ENCODE measurements at regions not wholly inside any gene's neighbourhood (a gene's known extent, or its start where the extent isn't known, plus 50 kb on each side); places are given as distances from the start of the nearest gene placed in this dataset.

GRCh38 chr5:117094114-117094815, 519.6 kb upstream of the SEMA6A start:
- DNase-seq (ENCODE audit: low read depth, low spot score), result no peak

DNA sequence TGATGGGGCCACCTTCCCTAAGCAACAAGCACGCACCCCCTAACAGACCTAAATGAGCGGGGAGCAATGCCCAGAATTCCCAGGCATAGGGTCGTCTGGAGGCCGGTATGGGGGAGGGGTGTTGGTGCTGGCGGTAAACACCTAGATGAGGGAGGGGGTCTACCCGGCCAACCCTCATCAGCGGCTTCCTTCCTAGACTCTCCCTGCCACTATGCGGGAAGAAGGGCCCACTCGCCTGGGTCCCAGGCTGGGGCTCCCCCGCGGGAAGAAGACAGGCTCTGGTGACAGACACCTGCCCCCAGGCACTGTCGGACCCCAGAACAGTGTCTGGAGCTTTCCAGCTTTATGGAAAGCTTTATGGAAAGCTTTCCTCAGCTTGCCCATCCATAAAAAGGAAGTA, 519.0 kb upstream of the SEMA6A start:
- DNase-seq (ENCODE audit: low read depth, low spot score), result no peak

DNA sequence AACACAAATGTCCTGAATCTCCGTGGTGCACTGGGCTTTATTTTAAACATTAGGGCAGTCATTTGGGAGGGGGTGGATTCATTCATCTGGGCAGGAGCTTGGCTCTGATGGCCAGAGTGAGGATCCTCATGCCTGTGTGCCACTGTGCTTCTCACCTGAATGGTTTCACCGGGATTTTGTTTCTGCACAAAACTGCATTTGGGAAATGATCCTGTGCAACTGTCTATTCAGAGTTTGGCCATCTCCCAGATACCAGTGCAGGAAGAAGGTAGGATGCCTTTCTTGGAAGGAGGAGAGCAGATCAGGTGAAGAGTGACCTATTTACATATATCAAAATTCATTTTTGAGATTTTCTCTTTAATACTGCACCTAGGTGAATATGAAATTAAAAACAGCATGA, 514.4 kb upstream of the SEMA6A start:
- DNase-seq (ENCODE audit: low read depth, low spot score), result no peak

GRCh38 chr5:117088176-117088575, 513.6 kb upstream of the SEMA6A start:
- no peak for DNase-seq (ENCODE audit: low read depth, low spot score)

GRCh38 chr5:117084067-117084466, 509.4 kb upstream of the SEMA6A start:
- DNase-seq (ENCODE audit: low read depth, low spot score), result no peak

GRCh38 chr5:117082977-117083376, 508.4 kb upstream of the SEMA6A start:
- DNase-seq (ENCODE audit: low read depth, low spot score), result no peak

- no peak for DNase-seq (ENCODE audit: low read depth, low spot score)
Observed at GRCh38 chr5:117077142-117077541, 502.5 kb upstream of the SEMA6A start.

- DNase-seq (ENCODE audit: low read depth, low spot score), result no peak
Observed at GRCh38 chr5:117072439-117072838, 497.8 kb upstream of the SEMA6A start.

GRCh38 chr5:117065800-117066199, 491.2 kb upstream of the SEMA6A start:
- DNase-seq (ENCODE audit: low read depth, low spot score), result no peak

GRCh38 chr5:117065161-117065560, 490.5 kb upstream of the SEMA6A start:
- no peak for DNase-seq (ENCODE audit: low read depth, low spot score)

DNA sequence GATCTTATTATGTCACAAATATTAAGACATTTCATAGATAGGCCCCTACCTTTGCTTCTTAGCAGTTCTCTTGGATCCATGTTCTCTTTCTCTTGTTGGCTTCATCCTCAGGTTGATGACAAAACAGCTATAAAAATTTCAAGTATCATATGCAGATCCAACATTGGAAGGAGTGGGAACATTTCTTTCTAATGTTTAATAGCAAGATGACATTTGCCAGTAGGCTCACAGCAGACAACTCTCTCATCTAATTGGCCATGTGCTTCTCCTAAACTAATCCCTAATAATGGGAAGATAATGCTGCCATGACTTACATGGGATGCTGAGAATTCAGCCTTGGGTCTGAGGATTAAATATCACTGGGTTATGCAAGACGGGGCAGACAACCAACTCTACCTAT, 485.5 kb upstream of the SEMA6A start:
- no peak for DNase-seq (ENCODE audit: low read depth, low spot score)

DNA sequence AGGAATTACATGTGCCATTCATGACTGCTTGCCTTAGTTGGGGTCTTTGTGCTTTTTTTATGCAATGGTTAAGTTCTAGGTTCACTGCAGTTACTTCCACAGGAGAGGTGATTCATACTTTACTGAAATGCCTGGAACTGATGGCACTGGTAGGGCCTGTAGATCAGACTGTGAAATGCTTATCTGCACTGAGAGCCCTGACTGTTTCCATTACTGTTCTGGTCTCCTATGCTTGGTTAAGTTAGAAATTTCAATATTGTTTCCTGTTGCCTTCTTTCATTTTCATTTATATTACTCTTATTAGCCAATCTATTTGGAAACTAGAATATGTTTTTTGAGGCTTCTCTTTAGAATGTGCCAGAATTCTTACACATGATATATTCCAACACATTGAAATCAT, 484.1 kb upstream of the SEMA6A start:
- DNase-seq (ENCODE audit: low read depth, low spot score), result no peak

DNA sequence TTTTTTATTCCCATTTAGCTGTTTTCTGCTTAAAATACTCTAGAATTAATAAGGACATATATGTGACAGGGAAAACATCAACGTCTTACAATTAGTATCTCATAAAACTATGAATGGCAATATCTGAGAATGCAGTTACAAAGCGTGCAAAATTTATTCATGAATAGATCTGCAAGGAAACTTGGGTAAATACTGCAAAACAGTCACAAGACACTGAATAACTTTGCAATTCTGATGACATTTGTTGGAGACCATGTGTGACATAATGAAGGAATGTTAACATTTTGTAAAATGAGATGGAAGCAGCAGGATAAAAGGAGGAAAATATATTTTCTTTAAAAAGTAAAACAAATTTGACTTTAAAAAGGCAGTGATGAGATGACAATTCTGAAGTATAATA, 480.9 kb upstream of the SEMA6A start:
- DNase-seq (ENCODE audit: low read depth, low spot score), result no peak

- DNase-seq (ENCODE audit: low read depth, low spot score), result no peak
Observed at GRCh38 chr5:117054911-117055310, 480.3 kb upstream of the SEMA6A start.

DNA sequence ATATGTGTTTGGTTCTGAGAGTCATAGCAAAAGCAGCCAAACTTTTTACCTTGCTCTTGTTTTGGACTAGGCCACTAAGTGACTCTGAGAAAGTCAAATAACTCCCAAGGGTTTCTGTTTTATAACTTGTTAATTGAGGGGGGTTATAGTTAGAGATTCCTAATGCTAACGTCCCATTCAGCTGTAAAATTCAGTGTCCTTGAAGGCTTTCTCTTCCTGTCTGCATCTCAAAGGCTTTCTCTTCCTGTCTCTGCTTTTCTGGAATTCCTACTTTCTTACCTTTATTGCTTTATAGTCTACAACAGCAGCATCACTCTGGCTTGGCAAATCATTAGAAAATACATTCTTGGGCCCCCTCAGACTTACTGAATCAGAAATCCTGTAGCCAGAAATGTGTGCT, 479.5 kb upstream of the SEMA6A start:
- no peak for DNase-seq (ENCODE audit: low read depth, low spot score)

DNA sequence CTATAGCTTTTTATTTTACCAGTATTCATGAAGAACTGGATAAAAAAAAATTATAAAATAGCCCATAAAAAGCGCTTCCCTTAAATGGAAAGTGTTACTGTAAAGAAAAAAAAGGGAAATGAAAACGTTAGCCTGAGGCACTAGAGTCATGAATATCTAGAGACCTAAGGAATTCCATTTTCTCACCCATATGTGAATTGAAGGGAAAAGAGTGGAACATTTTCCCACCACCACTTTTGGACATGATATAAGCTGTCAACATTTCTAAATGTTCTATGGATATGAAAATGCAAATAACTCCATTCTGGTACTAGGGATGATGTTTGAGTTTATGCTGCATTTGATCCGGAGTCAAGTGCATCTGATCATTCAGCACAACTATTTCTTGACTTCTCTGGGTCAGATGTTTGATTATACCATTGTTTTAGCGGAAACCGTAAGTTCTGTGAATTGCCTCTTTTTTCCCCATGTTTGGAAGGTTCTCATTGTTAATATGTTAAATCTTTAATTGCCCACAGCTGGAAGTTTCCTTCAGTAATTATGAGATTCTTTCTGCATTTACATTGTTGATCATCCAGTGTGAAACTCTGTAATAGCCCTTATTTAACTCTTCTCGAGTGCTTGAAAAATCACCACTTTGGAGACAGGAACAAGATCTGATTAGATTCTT, 467.4 kb upstream of the SEMA6A start:
- no peak for DNase-seq (ENCODE audit: low read depth, low spot score)

DNA sequence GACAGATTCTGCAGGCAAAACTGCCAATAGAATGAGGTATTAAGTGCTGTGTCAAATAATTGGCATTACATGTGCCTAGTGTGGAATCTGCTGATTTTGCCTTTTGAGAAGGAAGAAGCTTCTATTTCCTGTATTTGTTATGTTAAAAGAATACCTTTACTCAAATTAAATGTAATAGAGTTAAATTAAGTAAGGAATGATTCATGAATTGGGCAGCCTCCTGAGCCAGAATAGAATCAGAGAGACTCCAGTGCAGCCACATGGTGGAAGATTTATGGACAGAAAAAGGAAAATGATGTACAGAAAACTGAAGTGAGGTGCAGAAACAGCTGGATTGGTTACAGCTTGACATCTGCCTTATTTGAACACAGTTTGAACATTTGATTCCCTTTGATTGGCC, 464.4 kb upstream of the SEMA6A start:
- no peak for DNase-seq (ENCODE audit: low read depth, low spot score)

DNA sequence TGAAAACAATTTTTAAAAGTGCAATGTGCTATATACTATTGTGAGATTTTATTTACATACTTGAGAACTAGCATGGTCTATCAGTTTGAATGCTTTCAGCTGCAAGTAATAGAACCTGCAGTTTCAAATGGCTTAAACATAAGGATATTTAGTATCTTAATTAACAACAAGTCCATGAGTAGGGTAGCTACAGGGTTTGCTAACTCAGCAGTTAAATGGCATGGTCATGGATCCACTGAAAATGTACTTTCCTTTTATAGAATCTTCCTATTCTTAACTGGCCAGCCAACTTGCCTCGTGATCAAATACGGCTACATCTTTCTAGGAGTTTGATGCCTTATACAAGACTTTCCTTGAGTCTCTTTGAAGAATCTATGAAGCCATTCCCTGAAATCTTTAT, 452.8 kb upstream of the SEMA6A start:
- DNase-seq (ENCODE audit: low read depth, low spot score), result no peak

DNA sequence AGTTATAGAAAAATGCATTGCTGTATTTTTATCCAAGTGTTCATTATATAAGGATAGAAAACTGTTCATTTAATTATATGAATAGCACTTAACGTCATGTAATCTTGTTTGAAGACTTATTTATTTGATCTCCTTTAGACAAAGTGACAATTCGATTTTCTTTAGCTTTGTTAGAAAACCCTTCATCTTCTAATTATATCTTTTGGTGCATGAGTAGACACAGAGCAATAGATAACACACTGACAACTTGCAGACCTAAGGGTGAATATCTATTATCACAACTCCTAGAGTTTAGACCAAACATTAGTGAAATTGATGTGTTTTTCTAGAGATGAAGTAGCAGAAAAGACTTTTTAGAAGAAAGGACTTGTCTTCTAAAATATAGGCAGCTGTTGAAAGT, 446.4 kb upstream of the SEMA6A start:
- DNase-seq (ENCODE audit: low read depth, low spot score), result no peak

DNA sequence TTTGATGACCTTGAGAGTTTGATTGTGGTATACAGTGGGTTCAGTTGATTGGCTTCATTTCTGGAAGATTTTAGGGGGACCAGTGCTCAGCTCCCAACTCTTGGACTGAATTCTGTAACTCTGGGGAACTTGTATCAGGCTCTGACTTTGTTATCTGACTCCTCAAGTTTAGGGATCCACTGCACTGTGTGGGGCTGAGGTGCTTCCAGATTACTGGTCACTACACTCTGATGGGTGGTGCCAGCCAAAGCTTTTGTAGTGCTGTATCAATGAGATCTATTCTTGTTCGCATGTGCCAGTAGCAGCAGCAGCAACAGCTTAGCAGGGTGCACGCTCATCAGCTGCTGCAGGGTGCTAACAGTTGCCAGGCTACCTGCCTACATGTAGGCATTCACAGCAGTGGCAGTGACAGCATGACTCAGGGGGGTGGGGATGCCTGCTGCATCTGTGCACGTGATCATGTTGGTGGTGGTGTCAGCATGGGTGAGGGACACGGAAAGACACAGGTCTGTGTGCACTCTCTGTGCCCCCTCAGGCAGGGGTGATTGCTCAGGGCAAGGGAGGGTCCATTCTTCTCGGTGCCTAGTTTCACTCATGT, 438.8 kb upstream of the SEMA6A start:
- DNase-seq (ENCODE audit: low read depth, low spot score), result no peak

DNA sequence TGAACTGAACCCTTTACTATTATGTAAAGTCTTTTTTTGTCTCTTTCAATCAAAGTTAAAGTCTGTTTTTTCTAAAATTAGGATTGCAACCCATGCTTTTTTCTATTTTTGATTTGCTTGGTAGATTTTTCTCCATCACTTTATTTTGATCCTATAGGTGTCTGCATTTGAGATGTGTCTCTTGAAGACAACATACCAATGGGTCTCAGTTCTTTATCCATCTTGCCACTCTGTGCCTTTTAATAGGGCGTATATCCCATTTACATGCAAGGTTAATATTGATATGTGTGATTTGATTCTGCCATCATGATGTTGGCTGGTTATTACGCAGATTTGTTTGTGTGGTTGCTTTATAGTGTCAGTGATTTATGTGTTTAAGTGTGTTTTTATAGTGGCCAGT, 436.0 kb upstream of the SEMA6A start:
- DNase-seq (ENCODE audit: low read depth, low spot score), result no peak

DNA sequence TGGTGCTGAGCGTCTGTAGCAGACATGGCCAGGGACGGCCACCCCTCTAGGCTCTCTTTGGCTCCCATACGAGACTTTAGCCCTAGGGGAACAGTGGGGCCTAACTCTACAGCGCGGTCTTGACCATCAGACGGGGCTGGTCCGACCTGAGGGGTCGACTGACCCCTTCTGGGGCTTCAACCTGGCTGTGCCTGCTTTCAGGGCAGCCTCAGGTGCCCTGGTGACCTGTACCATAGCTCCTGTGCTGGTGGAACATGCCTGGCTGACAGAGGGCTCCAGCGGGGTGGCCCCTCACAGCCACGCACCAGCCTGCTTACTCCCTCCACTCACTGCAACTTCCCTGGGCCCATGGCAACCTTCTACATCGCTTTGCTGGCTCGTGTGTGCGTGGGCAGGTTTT, 423.4 kb upstream of the SEMA6A start:
- DNase-seq (ENCODE audit: low read depth, low spot score), result no peak

GRCh38 chr5:116992681-116993080, 418.1 kb upstream of the SEMA6A start:
- DNase-seq (ENCODE audit: low read depth, low spot score), result no peak

Measured in brain pericyte (primary cell).